ENCODE measurements at regions not wholly inside any gene's neighbourhood (a gene's known extent, or its start where the extent isn't known, plus 50 kb on each side); places are given as distances from the start of the nearest gene placed in this dataset.

DNA sequence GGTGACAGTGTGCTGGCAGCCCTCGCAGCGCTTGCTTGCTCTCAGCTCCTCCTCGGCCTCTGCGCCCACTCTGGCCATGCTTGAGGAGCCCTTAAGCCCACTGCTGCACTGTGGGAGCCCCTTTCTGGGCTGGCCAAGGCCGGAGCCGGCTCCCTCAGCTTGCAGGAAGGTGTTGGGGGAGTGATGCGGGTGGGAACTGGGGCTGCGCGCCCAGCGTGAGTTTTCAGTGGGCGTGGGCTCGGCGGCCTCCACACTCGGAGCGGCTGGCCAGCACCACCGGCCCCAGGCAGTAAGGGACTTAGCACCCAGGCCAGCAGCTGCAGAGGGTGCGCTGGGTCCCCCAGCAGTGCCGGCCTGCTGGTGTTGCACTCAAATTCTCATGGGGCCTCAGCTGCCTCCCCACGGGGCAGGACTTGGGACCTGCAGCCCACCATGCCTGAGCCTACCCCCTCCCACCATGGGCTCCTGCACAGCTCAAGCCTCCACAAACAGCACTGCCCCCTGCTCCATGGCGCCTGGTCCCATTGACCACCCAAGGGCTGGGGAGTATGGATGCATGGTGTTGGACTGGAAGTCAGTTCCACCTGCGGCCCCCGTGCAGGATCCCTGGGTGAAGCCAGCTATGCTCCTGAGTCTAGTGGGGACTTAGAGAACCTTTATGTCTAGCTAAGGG is 223.1 kb upstream of the PTPRD start:
- Histone ChIP-seq H3K4me3 (no peak overlapping the region), H3K27me3 (no peaks in the 10 kb centered on the region), H3K36me3 (ENCODE audit: low read depth, missing control alignments) (no peaks in the 10 kb centered on the region), H3K27ac (no peak overlapping the region), H3K4me1 (no peaks in the 10 kb centered on the region), H3K9me3 (no peaks in the 10 kb centered on the region)
- no peak for TF ChIP-seq POLR2A (IDR thresholded peaks at IDR 0.05)
- TF ChIP-seq, protein P1, sequence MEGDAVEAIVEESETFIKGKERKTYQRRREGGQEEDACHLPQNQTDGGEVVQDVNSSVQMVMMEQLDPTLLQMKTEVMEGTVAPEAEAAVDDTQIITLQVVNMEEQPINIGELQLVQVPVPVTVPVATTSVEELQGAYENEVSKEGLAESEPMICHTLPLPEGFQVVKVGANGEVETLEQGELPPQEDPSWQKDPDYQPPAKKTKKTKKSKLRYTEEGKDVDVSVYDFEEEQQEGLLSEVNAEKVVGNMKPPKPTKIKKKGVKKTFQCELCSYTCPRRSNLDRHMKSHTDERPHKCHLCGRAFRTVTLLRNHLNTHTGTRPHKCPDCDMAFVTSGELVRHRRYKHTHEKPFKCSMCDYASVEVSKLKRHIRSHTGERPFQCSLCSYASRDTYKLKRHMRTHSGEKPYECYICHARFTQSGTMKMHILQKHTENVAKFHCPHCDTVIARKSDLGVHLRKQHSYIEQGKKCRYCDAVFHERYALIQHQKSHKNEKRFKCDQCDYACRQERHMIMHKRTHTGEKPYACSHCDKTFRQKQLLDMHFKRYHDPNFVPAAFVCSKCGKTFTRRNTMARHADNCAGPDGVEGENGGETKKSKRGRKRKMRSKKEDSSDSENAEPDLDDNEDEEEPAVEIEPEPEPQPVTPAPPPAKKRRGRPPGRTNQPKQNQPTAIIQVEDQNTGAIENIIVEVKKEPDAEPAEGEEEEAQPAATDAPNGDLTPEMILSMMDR (IDR thresholded peaks at IDR 0.05) = no peak
- WGBS, 2 donors = 93 to 94% methylated on average over 7 to 22 of the region's 22 CpGs
- intact Hi-C loops (cut with DNase I; ENCODE audit: low total_unique reads) = no loop called here
- DNase-seq = no peak

DNA sequence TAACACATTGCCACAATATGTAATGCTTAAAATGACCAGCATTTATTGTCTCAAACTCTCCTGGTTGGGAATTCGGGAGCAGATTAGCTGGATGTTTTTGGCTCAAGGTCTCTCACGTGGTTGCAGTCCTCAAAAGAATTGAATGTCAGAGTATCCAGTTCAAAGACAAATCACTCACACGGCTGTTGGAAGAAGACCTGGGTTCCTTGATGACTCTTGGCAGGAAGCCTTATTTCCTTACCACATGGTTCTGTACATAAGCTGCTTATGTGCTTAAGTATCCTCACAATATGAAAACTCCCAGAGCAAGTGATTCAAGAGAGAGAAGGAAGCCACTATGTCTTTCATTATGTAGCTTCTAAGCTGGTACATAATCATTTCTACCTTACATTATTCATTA is 230.3 kb upstream of the PTPRD start:
- intact Hi-C loops (cut with DNase I; ENCODE audit: low total_unique reads) = no loop called here
- H3K27me3 ChIP-seq = no peaks in the 10 kb centered on the region
- no peak overlapping the region for H3K4me3 ChIP-seq
- no peaks in the 10 kb centered on the region for H3K9me3 ChIP-seq
- H3K4me1 ChIP-seq = no peaks in the 10 kb centered on the region
- 33 to 41% methylated on average over 3 of the region's 3 CpGs for WGBS, 2 donors
- DNase-seq = no peak
- no peaks in the 10 kb centered on the region for H3K36me3 ChIP-seq (ENCODE audit: low read depth, missing control alignments)
- TF ChIP-seq, protein P1 (IDR thresholded peaks at IDR 0.05) = no peak
- TF ChIP-seq POLR2A (IDR thresholded peaks at IDR 0.05) = no peak
- no peak overlapping the region for H3K27ac ChIP-seq

DNA sequence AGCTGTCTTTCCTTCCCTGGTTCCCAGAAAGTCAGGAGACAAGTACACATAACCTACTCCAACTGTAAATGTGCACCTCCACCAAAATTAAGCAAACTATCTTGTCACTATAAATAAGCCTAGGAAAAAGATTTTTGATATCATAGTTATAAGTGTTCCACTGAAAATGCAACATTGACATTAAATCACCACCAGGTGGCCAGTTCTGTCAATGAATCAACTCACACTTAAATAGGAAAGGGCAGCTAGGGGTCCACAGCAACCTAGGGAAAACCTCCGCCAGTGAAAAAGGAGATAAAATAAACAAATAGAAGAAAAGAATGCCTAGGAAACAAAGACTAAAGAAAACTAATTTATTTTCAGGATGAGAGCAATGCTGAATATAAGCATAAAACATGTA is 243.0 kb upstream of the PTPRD start:
- intact Hi-C loops (cut with DNase I; ENCODE audit: low total_unique reads) = no loop called here
- 50 to 56% methylated on average over 1 of the region's 1 CpG for WGBS, 2 donors
- H3K4me1 ChIP-seq = no peaks in the 10 kb centered on the region
- no peaks in the 10 kb centered on the region for H3K27me3 ChIP-seq
- H3K9me3 ChIP-seq = no peaks in the 10 kb centered on the region
- DNase-seq = no peak
- H3K27ac ChIP-seq = no peak overlapping the region
- TF ChIP-seq, protein P1 (IDR thresholded peaks at IDR 0.05) = peak; percentile 18 to 59 (median 35)
- TF ChIP-seq POLR2A (IDR thresholded peaks at IDR 0.05) = no peak
- H3K36me3 ChIP-seq (ENCODE audit: low read depth, missing control alignments) = no peaks in the 10 kb centered on the region
- H3K4me3 ChIP-seq = no peak overlapping the region

DNA sequence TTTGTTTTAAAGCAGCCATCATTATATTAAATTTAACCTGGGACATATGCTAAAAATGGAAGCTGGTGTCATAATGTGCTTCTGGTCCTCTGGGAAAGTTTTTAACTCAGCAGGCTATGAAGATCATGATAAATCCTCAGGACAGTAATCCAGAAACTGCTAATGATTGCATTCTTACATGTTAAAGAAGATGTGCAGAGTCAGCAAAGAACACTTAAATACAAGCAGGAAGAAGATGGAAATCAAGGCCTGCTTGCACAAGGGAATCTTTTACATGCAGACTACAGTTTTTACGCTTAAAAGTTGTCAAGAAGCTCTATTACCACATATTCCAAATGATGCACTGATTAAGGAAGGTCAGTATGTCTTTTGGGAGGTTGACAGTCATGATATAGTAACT is 246.0 kb upstream of the PTPRD start:
- no peak for DNase-seq
- no peak overlapping the region for H3K27ac ChIP-seq
- WGBS, 2 donors = 75 to 76% methylated on average over 1 of the region's 1 CpG
- no peak overlapping the region for H3K4me3 ChIP-seq
- H3K9me3 ChIP-seq = no peaks in the 10 kb centered on the region
- no peak for TF ChIP-seq POLR2A (IDR thresholded peaks at IDR 0.05)
- TF ChIP-seq, protein P1 (IDR thresholded peaks at IDR 0.05) = no peak
- intact Hi-C loops (cut with DNase I; ENCODE audit: low total_unique reads) = no loop called here
- H3K27me3 ChIP-seq = no peaks in the 10 kb centered on the region
- no peaks in the 10 kb centered on the region for H3K4me1 ChIP-seq
- H3K36me3 ChIP-seq (ENCODE audit: low read depth, missing control alignments) = no peaks in the 10 kb centered on the region

DNA sequence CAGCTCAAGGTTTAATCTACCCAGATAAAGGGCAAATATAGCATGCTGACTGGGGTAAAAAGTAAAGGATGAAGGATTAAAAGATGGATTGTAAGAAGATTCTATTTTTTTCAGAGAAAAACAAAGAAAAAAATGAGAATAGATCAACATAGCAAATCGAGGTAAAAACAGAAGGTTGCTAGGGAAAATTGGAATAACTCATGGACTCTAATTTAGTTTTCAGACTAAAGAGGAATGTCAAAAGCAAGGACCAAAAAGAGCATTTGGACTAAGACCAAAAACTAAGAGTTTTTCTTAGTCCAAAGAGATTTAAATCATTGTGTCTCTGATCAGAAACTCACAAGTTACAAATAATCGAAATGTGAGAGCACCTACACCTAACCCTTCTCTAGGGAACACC is 250.7 kb upstream of the PTPRD start:
- intact Hi-C loops (cut with DNase I; ENCODE audit: low total_unique reads) = no loop called here
- Histone ChIP-seq H3K9me3 (no peaks in the 10 kb centered on the region), H3K4me3 (no peak overlapping the region), H3K36me3 (ENCODE audit: low read depth, missing control alignments) (no peaks in the 10 kb centered on the region), H3K4me1 (no peaks in the 10 kb centered on the region), H3K27me3 (no peaks in the 10 kb centered on the region), H3K27ac (no peak overlapping the region)
- DNase-seq = no peak
- 74 to 78% methylated on average over 2 of the region's 2 CpGs for WGBS, 2 donors
- TF ChIP-seq, protein P1 (IDR thresholded peaks at IDR 0.05) = no peak
- TF ChIP-seq POLR2A (IDR thresholded peaks at IDR 0.05) = no peak
